MM.1S (cell line): ENCODE measurements at regions not wholly inside any gene's neighbourhood (a gene's known extent, or its start where the extent isn't known, plus 50 kb on each side); places are given as distances from the start of the nearest gene placed in this dataset.

ENCODE experiments used
- DNase-seq: peaks from one replicate; pipeline ENCODE4 v3.0.0-alpha.2; 2015
- H2AFZ ChIP-seq: fragments of 300-600 bp; sonication (generic); 2 replicates; pipeline ENCODE4 v1.6.0; 2016; ENCODE audit warnings: antibody characterized with exemption, low read length
- H3F3A ChIP-seq: fragments of 300-600 bp; sonication (generic); 2 replicates; pipeline ENCODE4 v1.6.1; 2016; ENCODE audit warnings: mild to moderate bottlenecking, antibody characterized with exemption, low read length, moderate library complexity, mixed read lengths; ENCODE audit not compliant: insufficient read depth
- H3K27ac ChIP-seq: fragments of 300-600 bp; sonication (generic); 2 replicates; pipeline ENCODE4 v1.5.1; 2016; ENCODE audit warnings: mild to moderate bottlenecking, low read length
- H3K27me3 ChIP-seq: fragments of 300-600 bp; sonication (generic); replicated peaks from 2 replicates; pipeline ENCODE4 v1.6.0; 2016; ENCODE audit warnings: low read length; ENCODE audit not compliant: insufficient read depth
- H3K36me3 ChIP-seq: fragments of 300-600 bp; sonication (generic); replicated peaks from 2 replicates; pipeline ENCODE4 v1.6.1; 2016; ENCODE audit warnings: mild to moderate bottlenecking, low read length, mixed read lengths; ENCODE audit not compliant: insufficient read depth
- H3K4me1 ChIP-seq: fragments of 300-600 bp; sonication (generic); 2 replicates; pipeline ENCODE4 v1.6.1; 2016; ENCODE audit warnings: low read length, mixed read lengths
- H3K4me2 ChIP-seq: fragments of 300-600 bp; sonication (generic); 2 replicates; pipeline ENCODE4 v1.6.0; 2016; ENCODE audit warnings: low read depth, low read length
- H3K4me3 ChIP-seq: fragments of 300-600 bp; sonication (generic); 2 replicates; pipeline ENCODE4 v1.5.1; 2016; ENCODE audit warnings: low read length, mixed read lengths
- H3K79me2 ChIP-seq: fragments of 300-600 bp; sonication (generic); 2 replicates; pipeline ENCODE4 v1.6.1; 2016; ENCODE audit warnings: mixed run types, low read length, mixed read lengths
- H3K9ac ChIP-seq: fragments of 300-600 bp; sonication (generic); 2 replicates; pipeline ENCODE4 v1.6.1; 2016; ENCODE audit warnings: low read length, mixed read lengths
- H3K9me2 ChIP-seq: fragments of 300-600 bp; sonication (generic); replicated peaks from 2 replicates; pipeline ENCODE4 v1.6.1; 2016; ENCODE audit warnings: mild to moderate bottlenecking, low read length, mixed read lengths; ENCODE audit not compliant: insufficient read depth
- H3K9me3 ChIP-seq: fragments of 300-600 bp; sonication (generic); replicated peaks from 2 replicates; pipeline ENCODE4 v1.6.1; 2016; ENCODE audit warnings: mild to moderate bottlenecking, low read length, mixed read lengths; ENCODE audit not compliant: insufficient read depth
- H4K20me1 ChIP-seq: fragments of 300-600 bp; sonication (generic); 2 replicates; pipeline ENCODE4 v1.6.1; 2016; ENCODE audit warnings: mild to moderate bottlenecking, low read length, moderate library complexity, mixed read lengths; ENCODE audit not compliant: insufficient read depth
- CTCF ChIP-seq: fragments of 300-600 bp; sonication (generic); IDR thresholded peaks from 2 replicates; pipeline ENCODE4 v1.5.1; 2016; ENCODE audit warnings: antibody characterized with exemption, low read length, mixed read lengths
- EZH2 ChIP-seq: fragments of 300-600 bp; sonication (generic); optimal IDR thresholded peaks from 2 replicates; pipeline ENCODE3; 2017; ENCODE audit warnings: low read depth, mild to moderate bottlenecking, antibody characterized with exemption, low read length, mixed read lengths
- EZH2phosphoT487 ChIP-seq: fragments of 300-600 bp; sonication (generic); IDR thresholded peaks from 2 replicates; pipeline ENCODE4 v1.6.1; 2018; ENCODE audit warnings: antibody characterized with exemption, low read length

GRCh38 chr6:166712286-166713228 lies 85.5 kb upstream of the RPS6KA2 start:
- Histone ChIP-seq H3K36me3 (no peaks in the 10 kb centered on the region), H3K27ac (no peak overlapping the region), H3F3A (no peaks in the 10 kb centered on the region), H3K27me3 (no peaks in the 10 kb centered on the region), H4K20me1 (no peaks in the 10 kb centered on the region), H3K9me3 (no peaks in the 10 kb centered on the region), H3K4me3 (no peak overlapping the region), H3K9me2 (no peaks in the 10 kb centered on the region), H3K4me1 (no peaks in the 10 kb centered on the region), H3K4me2 (no peak overlapping the region), H2AFZ (no peak overlapping the region), H3K9ac (no peak overlapping the region), H3K79me2 (no peaks in the 10 kb centered on the region)
- DNase-seq, result no peak
- TF ChIP-seq CTCF (no peak), EZH2 (no peak), EZH2phosphoT487 (no peak)

- no peaks in the 10 kb centered on the region for H4K20me1 ChIP-seq
- no peak overlapping the region for H2AFZ ChIP-seq
- no peak overlapping the region for H3K9ac ChIP-seq
- no peaks in the 10 kb centered on the region for H3K27me3 ChIP-seq
- no peaks in the 10 kb centered on the region for H3K9me2 ChIP-seq
- no peaks in the 10 kb centered on the region for H3K9me3 ChIP-seq
- H3K4me3 ChIP-seq, result no peak overlapping the region
- H3K4me1 ChIP-seq, result no peaks in the 10 kb centered on the region
- H3K27ac ChIP-seq, result no peak overlapping the region
- no peak overlapping the region for H3K4me2 ChIP-seq
- no peaks in the 10 kb centered on the region for H3K36me3 ChIP-seq
- no peaks in the 10 kb centered on the region for H3K79me2 ChIP-seq
- no peak for TF ChIP-seq CTCF
- no peak for TF ChIP-seq EZH2
- no peak for TF ChIP-seq EZH2phosphoT487
- H3F3A ChIP-seq, result no peaks in the 10 kb centered on the region
- DNase-seq, result no peak
Measured at GRCh38 chr6:166710084-166710483, 83.0 kb upstream of the RPS6KA2 start.

GRCh38 chr6:166708460-166708859 lies 81.4 kb upstream of the RPS6KA2 start:
- TF ChIP-seq EZH2phosphoT487 (no peak), CTCF (no peak), EZH2 (no peak)
- no peak overlapping the region for H2AFZ ChIP-seq
- no peaks in the 10 kb centered on the region for H3K9me3 ChIP-seq
- DNase-seq, result no peak
- no peaks in the 10 kb centered on the region for H3K36me3 ChIP-seq
- no peaks in the 10 kb centered on the region for H3K79me2 ChIP-seq
- no peak overlapping the region for H3K4me2 ChIP-seq
- H3F3A ChIP-seq, result no peaks in the 10 kb centered on the region
- no peak overlapping the region for H3K27ac ChIP-seq
- no peak overlapping the region for H3K9ac ChIP-seq
- no peaks in the 10 kb centered on the region for H3K27me3 ChIP-seq
- no peaks in the 10 kb centered on the region for H4K20me1 ChIP-seq
- H3K4me1 ChIP-seq, result no peaks in the 10 kb centered on the region
- no peak overlapping the region for H3K4me3 ChIP-seq
- no peaks in the 10 kb centered on the region for H3K9me2 ChIP-seq
